Adrenal gland (tissue), 9 donors: ENCODE measurements at regions not wholly inside any gene's neighbourhood (a gene's known extent, or its start where the extent isn't known, plus 50 kb on each side); places are given as distances from the start of the nearest gene placed in this dataset.
"Not testable (repeated sequence)": the region's sequence is repeated elsewhere in the genome, so short reads cannot be mapped to it uniquely, and the experiment has no call there.

Source experiments
- DNase-seq, 7 donors: peaks; one replicate each; pipeline ENCODE4 v3.0.0-alpha.2; 2019 to 2020
- H3K27ac ChIP-seq, 5 donors: fragments of 200-600 bp; sonication (generic) in 4 of 5; 1 replicate in 3 of 5; 2 replicates in 2 of 5; pipeline versions ENCODE4 v1.5.1 to v1.8.0; 2016 to 2020; ENCODE audit warnings: mild to moderate bottlenecking in 1 of 5
- H3K27me3 ChIP-seq: fragments of 200-600 bp; 2 replicates; pipeline ENCODE4 v1.8.0; 2021
- H3K36me3 ChIP-seq, 2 donors: fragments of 200-600 bp; replicated peaks in 1 of 2; 1 replicate in 1 of 2; 2 replicates in 1 of 2; pipeline versions ENCODE4 v1.5.1 to v1.8.0; 2018 to 2022
- H3K4me1 ChIP-seq, 2 donors: fragments of 200-600 bp; replicated peaks in 1 of 2; 1 replicate in 1 of 2; 2 replicates in 1 of 2; pipeline versions ENCODE4 v1.5.1 to v1.8.0; 2018 to 2021
- H3K4me3 ChIP-seq, 4 donors: fragments of 200-600 bp; sonication (generic) in 3 of 4; one replicate each; pipeline ENCODE4 v1.5.1; 2016 to 2018
- H3K9me3 ChIP-seq, 3 donors: fragments of 200-600 bp; sonication (generic) in 1 of 3; replicated peaks in 1 of 3; 1 replicate in 2 of 3; 2 replicates in 1 of 3; pipeline versions ENCODE4 v1.5.1 to v1.8.0; 2016 to 2021
- POLR2A ChIP-seq, 2 donors: fragments of 450-650 bp; IDR thresholded peaks; one replicate each; pipeline ENCODE4 v1.6.1; 2017; ENCODE audit warnings: antibody characterized with exemption in 2 of 2, mild to moderate bottlenecking in 2 of 2, moderate library complexity in 1 of 2
- WGBS, 4 donors: extraction: QIAGEN DNeasy Blood & Tissue Kit in 2 of 4; methylation state at CpG; one replicate each; pipeline versions ENCODE4 v1.1.5 to v1.1.7; 2013 to 2017; 5-methylcytosine and 5-hydroxymethylcytosine counted together
- intact Hi-C, 2 donors: fragments of 100-400 bp; cut with DNase I; formaldehyde crosslinking; loops; one replicate each; pipeline versions ENCODE4 v1.14.1 to v1.15.0; 2022 to 2023
- TF ChIP-seq, protein P1 (sequence below), 6 experiments: fragments of 450-650 bp in 4 of 6; fragments of 200-600 bp in 2 of 6; sonication (generic) in 1 of 6; IDR thresholded peaks; 1 replicate in 5 of 6; 2 replicates in 1 of 6; pipeline versions ENCODE4 v1.5.1 to v1.8.0; 2016 to 2021; ENCODE audit warnings: antibody characterized with exemption in 6 of 6, mild to moderate bottlenecking in 2 of 6, moderate library complexity in 1 of 6
- donor health status: healthy with polysubstance abuse.
- donor health status: Bipolar disorder and iron deficiency.
- donor health status: DM: yes; HTN: yes; CAD: no.
- donor health status: DM: no; HTN: no; CAD: no.
- donor health status: DM: no; HTN: no; CAD: no.

DNA sequence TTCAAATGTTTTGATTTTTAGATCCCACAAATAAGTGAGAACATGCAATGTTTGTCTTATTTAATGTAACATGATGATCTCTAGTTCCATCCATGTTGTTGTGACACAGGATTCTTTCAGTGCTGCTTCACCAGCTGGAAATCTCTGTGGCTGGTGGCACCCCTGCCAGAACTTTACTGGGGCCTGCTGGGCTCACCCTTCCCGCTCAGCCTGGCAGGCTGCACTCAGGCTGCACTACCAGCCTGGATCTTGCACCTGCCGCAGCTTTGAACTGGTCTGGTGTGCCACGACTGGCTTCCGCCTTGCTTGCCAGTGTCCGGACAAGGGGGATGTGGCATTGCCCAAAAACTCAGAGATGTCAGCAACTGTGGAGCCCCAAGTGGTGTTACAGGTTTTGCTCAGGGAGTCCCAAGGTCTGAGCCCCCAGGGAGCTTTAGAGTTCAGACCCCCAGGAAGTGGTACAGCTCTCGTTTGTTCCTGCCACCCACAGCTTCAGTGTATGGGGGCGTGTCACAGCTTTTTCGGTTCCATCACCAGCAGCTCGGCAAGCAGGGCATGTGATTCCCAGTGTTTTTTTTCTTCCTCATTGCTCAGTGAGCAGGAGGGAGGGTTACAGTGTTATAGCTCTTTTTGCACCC lies 72.3 kb upstream of the SYNCRIP start:
- DNase-seq, result no peak
- no peak overlapping the region for H3K4me3 ChIP-seq
- H3K36me3 ChIP-seq, result no peaks in the 10 kb centered on the region
- no peaks in the 10 kb centered on the region for H3K9me3 ChIP-seq
- WGBS, 4 donors, result 81 to 86% (median 84%) methylated on average over 8 to 9 of the region's 9 CpGs
- TF ChIP-seq POLR2A (IDR thresholded peaks at IDR 0.05), result no peak
- TF ChIP-seq, protein P1, sequence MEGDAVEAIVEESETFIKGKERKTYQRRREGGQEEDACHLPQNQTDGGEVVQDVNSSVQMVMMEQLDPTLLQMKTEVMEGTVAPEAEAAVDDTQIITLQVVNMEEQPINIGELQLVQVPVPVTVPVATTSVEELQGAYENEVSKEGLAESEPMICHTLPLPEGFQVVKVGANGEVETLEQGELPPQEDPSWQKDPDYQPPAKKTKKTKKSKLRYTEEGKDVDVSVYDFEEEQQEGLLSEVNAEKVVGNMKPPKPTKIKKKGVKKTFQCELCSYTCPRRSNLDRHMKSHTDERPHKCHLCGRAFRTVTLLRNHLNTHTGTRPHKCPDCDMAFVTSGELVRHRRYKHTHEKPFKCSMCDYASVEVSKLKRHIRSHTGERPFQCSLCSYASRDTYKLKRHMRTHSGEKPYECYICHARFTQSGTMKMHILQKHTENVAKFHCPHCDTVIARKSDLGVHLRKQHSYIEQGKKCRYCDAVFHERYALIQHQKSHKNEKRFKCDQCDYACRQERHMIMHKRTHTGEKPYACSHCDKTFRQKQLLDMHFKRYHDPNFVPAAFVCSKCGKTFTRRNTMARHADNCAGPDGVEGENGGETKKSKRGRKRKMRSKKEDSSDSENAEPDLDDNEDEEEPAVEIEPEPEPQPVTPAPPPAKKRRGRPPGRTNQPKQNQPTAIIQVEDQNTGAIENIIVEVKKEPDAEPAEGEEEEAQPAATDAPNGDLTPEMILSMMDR (IDR thresholded peaks at IDR 0.05), result no peak
- intact Hi-C loops, result no loop called here
- no peak overlapping the region for H3K27ac ChIP-seq
- no peaks in the 10 kb centered on the region for H3K4me1 ChIP-seq
- H3K27me3 ChIP-seq, result no peaks in the 10 kb centered on the region

DNA sequence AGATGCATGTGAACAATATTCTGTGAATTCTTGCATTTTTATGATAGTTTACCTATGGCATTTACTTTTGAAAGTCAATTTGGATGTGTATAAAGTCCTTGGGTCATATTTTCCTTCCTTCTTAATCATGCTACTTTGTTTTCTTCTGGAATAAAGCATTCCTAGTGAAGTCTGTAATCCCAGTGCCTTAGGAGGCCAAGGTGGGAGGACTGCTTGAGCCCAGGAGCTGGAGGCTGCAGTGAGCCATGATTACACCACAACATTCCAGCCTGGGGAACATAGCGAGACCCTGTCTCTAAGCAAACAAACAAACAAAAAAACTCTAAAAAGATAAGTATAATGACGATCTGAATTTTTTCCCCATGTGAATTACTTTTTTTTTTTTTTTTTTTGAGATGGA lies 69.7 kb upstream of the SYNCRIP start:
- intact Hi-C loops, result no loop called here
- Histone ChIP-seq H3K9me3 (no peaks in the 10 kb centered on the region), H3K27me3 (no peaks in the 10 kb centered on the region), H3K36me3 (no peaks in the 10 kb centered on the region), H3K4me1 (no peaks in the 10 kb centered on the region), H3K4me3 (no peak overlapping the region), H3K27ac (no peak overlapping the region)
- no peak for DNase-seq
- TF ChIP-seq POLR2A (IDR thresholded peaks at IDR 0.05), result no peak
- TF ChIP-seq, protein P1 (IDR thresholded peaks at IDR 0.05), result no peak
- WGBS, 4 donors, result 78 to 91% (median 87%) methylated on average over 2 of the region's 2 CpGs

DNA sequence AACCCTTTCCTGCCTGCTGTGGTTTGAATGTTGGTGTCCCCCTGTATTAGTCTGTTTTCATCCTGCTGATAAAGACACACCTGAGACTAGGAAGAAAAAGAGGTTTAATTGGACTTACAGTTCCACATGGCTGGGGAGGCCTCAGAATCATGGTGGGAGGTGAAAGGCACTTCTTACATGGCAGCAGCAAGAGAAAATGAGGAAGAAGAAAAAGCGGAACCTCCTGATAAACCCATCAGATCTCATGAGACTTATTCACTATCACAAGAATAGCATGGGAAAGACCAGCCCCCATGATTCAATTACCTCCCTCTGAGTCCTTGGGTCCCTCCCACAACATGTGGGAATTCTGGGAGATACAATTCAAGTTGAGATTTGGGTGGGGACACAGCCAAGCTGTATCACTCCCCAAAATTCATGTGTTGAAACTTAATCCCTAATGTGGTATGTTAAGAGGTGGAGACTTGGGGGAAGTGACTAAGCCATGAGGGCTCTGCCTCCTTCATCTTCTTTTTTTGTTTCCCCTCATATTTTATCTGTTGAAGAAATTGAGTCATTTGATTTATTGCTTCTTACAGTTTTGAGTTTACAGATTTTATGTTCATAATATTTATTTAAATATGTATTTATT lies 64.9 kb upstream of the SYNCRIP start:
- H3K27ac ChIP-seq, H3K27me3 ChIP-seq, H3K36me3 ChIP-seq, H3K9me3 ChIP-seq, intact Hi-C loops, H3K4me3 ChIP-seq, H3K4me1 ChIP-seq, DNase-seq: not testable (repeated sequence)
- WGBS, 4 donors, result 80 to 93% (median 84%) methylated on average over 1 of the region's 1 CpG

DNA sequence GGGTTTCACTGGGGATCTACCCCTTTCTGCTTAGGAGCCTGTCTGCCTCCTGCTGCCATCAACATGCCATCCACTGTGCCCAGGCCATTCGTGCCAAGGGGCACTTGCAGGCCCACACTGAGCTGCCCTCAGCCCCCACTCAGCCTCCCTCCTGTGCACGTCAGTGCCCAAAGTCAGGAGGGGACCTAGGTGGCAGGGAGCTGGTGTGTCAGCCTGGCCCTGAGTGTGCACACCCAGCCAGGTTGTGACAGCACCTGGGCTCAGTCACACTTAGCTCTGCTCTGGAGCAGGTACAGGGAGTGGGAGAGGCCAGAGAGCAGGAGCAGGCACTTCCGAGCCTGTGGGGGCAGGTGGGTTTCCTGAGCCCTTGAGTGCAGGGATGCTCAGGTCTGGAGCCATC lies 63.6 kb upstream of the SYNCRIP start:
- TF ChIP-seq, protein P1 (IDR thresholded peaks at IDR 0.05), result no peak
- no peak for TF ChIP-seq POLR2A (IDR thresholded peaks at IDR 0.05)

DNA sequence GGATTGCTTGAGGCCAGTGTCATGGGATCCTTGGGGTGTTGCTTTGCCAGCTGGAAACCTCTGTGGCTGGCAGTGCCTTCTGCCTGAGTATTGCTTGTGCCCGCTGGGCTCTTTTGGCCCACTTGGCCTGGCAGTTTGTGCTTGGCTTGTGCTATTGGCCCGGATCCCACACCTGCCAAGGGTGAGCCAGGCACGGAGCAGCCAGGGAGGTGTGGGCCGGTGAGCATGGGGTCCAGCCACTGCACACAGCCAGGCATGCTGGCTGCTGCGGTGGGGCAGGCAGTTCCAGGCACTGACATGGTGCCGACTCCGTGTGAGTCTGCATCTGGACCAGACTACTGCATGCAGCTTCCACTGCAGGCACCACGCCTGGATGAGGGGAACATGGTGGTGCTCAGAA lies 62.5 kb upstream of the SYNCRIP start:
- H3K27ac ChIP-seq, result no peak overlapping the region
- TF ChIP-seq POLR2A (IDR thresholded peaks at IDR 0.05), result no peak
- TF ChIP-seq, protein P1 (IDR thresholded peaks at IDR 0.05), result no peak
- H3K4me1 ChIP-seq, result no peaks in the 10 kb centered on the region
- no peaks in the 10 kb centered on the region for H3K9me3 ChIP-seq
- no peaks in the 10 kb centered on the region for H3K27me3 ChIP-seq
- intact Hi-C loops, result no loop called here
- no peak for DNase-seq
- H3K4me3 ChIP-seq, result no peak overlapping the region
- no peaks in the 10 kb centered on the region for H3K36me3 ChIP-seq
- 84 to 97% (median 94%) methylated on average over 6 to 8 of the region's 8 CpGs for WGBS, 4 donors

More for the DNA sequence above, 63.6 kb upstream of the SYNCRIP start:
- Histone ChIP-seq H3K27ac (no peak overlapping the region), H3K27me3 (no peaks in the 10 kb centered on the region), H3K4me3 (no peak overlapping the region), H3K36me3 (no peaks in the 10 kb centered on the region), H3K4me1 (no peaks in the 10 kb centered on the region), H3K9me3 (no peaks in the 10 kb centered on the region)
- 53 to 76% (median 73%) methylated on average over 2 to 3 of the region's 3 CpGs for WGBS, 4 donors
- intact Hi-C loops, result no loop called here
- DNase-seq, result no peak
